SJSA1 (cell line): ENCODE measurements at regions not wholly inside any gene's neighbourhood (a gene's known extent, or its start where the extent isn't known, plus 50 kb on each side); places are given as distances from the start of the nearest gene placed in this dataset.

Experiments used
- DNase-seq, 2 experiments: peaks; one replicate each; pipeline ENCODE4 v3.0.0-alpha.2; 2015 to 2020; ENCODE audit warnings: low spot score in 2 of 2, low read depth in 1 of 2
- H3K27ac ChIP-seq: fragments of 250-450 bp; sonication (Bioruptor Pico); 2 replicates; pipeline ENCODE4 v1.5.1; 2020; ENCODE audit warnings: mild to moderate bottlenecking, moderate library complexity
- H3K27me3 ChIP-seq: fragments of 250-450 bp; sonication (Bioruptor Pico); replicated peaks from 2 replicates; pipeline ENCODE4 v1.5.1; 2020; ENCODE audit warnings: mild to moderate bottlenecking, moderate library complexity
- H3K36me3 ChIP-seq: fragments of 250-450 bp; sonication (Bioruptor Pico); 2 replicates; pipeline ENCODE4 v1.5.1; 2020; ENCODE audit warnings: mild to moderate bottlenecking
- H3K4me1 ChIP-seq: fragments of 250-450 bp; sonication (Bioruptor Pico); replicated peaks from 2 replicates; pipeline ENCODE4 v1.6.1; 2021; ENCODE audit warnings: mild to moderate bottlenecking
- H3K4me3 ChIP-seq: fragments of 250-450 bp; sonication (Bioruptor Pico); 2 replicates; pipeline ENCODE4 v1.5.1; 2020; ENCODE audit warnings: mild to moderate bottlenecking
- H3K9me3 ChIP-seq: fragments of 250-450 bp; sonication (Bioruptor Pico); replicated peaks from 2 replicates; pipeline ENCODE4 v1.5.1; 2020; ENCODE audit warnings: mild to moderate bottlenecking

GRCh38 chr21:14878971-14879370 is 185.8 kb downstream of the NRIP1 start:
- H3K36me3 ChIP-seq = no peaks in the 10 kb centered on the region
- no peaks in the 10 kb centered on the region for H3K27me3 ChIP-seq
- H3K4me1 ChIP-seq = peaks cover 13% of the 10 kb centered on the region
- no peak overlapping the region for H3K4me3 ChIP-seq
- no peaks in the 10 kb centered on the region for H3K9me3 ChIP-seq
- no peak for DNase-seq
- H3K27ac ChIP-seq = no peak overlapping the region

- Histone ChIP-seq H3K9me3 (no peaks in the 10 kb centered on the region), H3K4me1 (peaks cover 13% of the 10 kb centered on the region), H3K27me3 (no peaks in the 10 kb centered on the region), H3K4me3 (no peak overlapping the region), H3K36me3 (no peaks in the 10 kb centered on the region), H3K27ac (no peak overlapping the region)
- DNase-seq = peak in 1 of 2 experiments; percentile 28
Measured at GRCh38 chr21:14877581-14878228, 187.1 kb downstream of the NRIP1 start.

- Histone ChIP-seq H3K4me1 (peaks cover 13% of the 10 kb centered on the region), H3K4me3 (no peak overlapping the region), H3K27ac (no peak overlapping the region), H3K9me3 (no peaks in the 10 kb centered on the region), H3K27me3 (no peaks in the 10 kb centered on the region), H3K36me3 (no peaks in the 10 kb centered on the region)
- DNase-seq = no peak
Measured at GRCh38 chr21:14876524-14876840, 188.3 kb downstream of the NRIP1 start.

- H3K4me1 ChIP-seq = peaks cover 13% of the 10 kb centered on the region
- no peaks in the 10 kb centered on the region for H3K9me3 ChIP-seq
- H3K27me3 ChIP-seq = no peaks in the 10 kb centered on the region
- H3K27ac ChIP-seq = no peak overlapping the region
- no peak overlapping the region for H3K4me3 ChIP-seq
- no peaks in the 10 kb centered on the region for H3K36me3 ChIP-seq
- DNase-seq = no peak
Measured at GRCh38 chr21:14875704-14876523, 188.9 kb downstream of the NRIP1 start.

GRCh38 chr21:14875186-14875585 is 189.6 kb downstream of the NRIP1 start:
- Histone ChIP-seq H3K27me3 (no peaks in the 10 kb centered on the region), H3K9me3 (no peaks in the 10 kb centered on the region), H3K27ac (no peak overlapping the region), H3K4me3 (no peak overlapping the region), H3K36me3 (no peaks in the 10 kb centered on the region), H3K4me1 (peaks cover 13% of the 10 kb centered on the region)
- no peak for DNase-seq

- DNase-seq = no peak
- Histone ChIP-seq H3K9me3 (no peaks in the 10 kb centered on the region), H3K4me1 (peaks cover 13% of the 10 kb centered on the region), H3K4me3 (no peak overlapping the region), H3K27me3 (no peaks in the 10 kb centered on the region), H3K27ac (no peak overlapping the region), H3K36me3 (no peaks in the 10 kb centered on the region)
Measured at GRCh38 chr21:14874379-14874778, 190.4 kb downstream of the NRIP1 start.

GRCh38 chr21:14871861-14872260 is 192.9 kb downstream of the NRIP1 start:
- Histone ChIP-seq H3K27me3 (no peaks in the 10 kb centered on the region), H3K36me3 (no peaks in the 10 kb centered on the region), H3K4me3 (no peak overlapping the region), H3K27ac (no peak overlapping the region), H3K9me3 (no peaks in the 10 kb centered on the region), H3K4me1 (no peaks in the 10 kb centered on the region)
- DNase-seq = no peak

- Histone ChIP-seq H3K4me3 (no peak overlapping the region), H3K27ac (no peak overlapping the region), H3K27me3 (no peaks in the 10 kb centered on the region), H3K36me3 (no peaks in the 10 kb centered on the region), H3K9me3 (no peaks in the 10 kb centered on the region), H3K4me1 (no peaks in the 10 kb centered on the region)
- no peak for DNase-seq
Measured at GRCh38 chr21:14870853-14871149, 194.0 kb downstream of the NRIP1 start.

- H3K9me3 ChIP-seq = no peaks in the 10 kb centered on the region
- no peaks in the 10 kb centered on the region for H3K4me1 ChIP-seq
- H3K36me3 ChIP-seq = no peaks in the 10 kb centered on the region
- no peak for DNase-seq
- H3K27ac ChIP-seq = no peak overlapping the region
- H3K27me3 ChIP-seq = no peaks in the 10 kb centered on the region
- H3K4me3 ChIP-seq = no peak overlapping the region
Measured at GRCh38 chr21:14869984-14870852, 194.6 kb downstream of the NRIP1 start.

- no peaks in the 10 kb centered on the region for H3K36me3 ChIP-seq
- no peak for DNase-seq
- H3K9me3 ChIP-seq = no peaks in the 10 kb centered on the region
- no peak overlapping the region for H3K27ac ChIP-seq
- 0 out of 2 replicates have a peak, but pooled peaks cover 3% of the 10 kb centered on the region for H3K4me1 ChIP-seq
- H3K27me3 ChIP-seq = no peaks in the 10 kb centered on the region
- H3K4me3 ChIP-seq = no peak overlapping the region
Measured at GRCh38 chr21:14866859-14867765, 197.7 kb downstream of the NRIP1 start.

GRCh38 chr21:14864211-14865021 is 200.4 kb downstream of the NRIP1 start:
- Histone ChIP-seq H3K27ac (no peak overlapping the region), H3K4me1 (0 out of 2 replicates have a peak, but pooled peaks cover 3% of the 10 kb centered on the region), H3K9me3 (no peaks in the 10 kb centered on the region), H3K36me3 (no peaks in the 10 kb centered on the region), H3K27me3 (no peaks in the 10 kb centered on the region), H3K4me3 (no peak overlapping the region)
- peak; percentile 42 to 59 for DNase-seq

- Histone ChIP-seq H3K4me1 (0 out of 2 replicates have a peak, but pooled peaks cover 3% of the 10 kb centered on the region), H3K9me3 (no peaks in the 10 kb centered on the region), H3K27me3 (no peaks in the 10 kb centered on the region), H3K4me3 (no peak overlapping the region), H3K27ac (no peak overlapping the region), H3K36me3 (no peaks in the 10 kb centered on the region)
- DNase-seq = no peak
Measured at GRCh38 chr21:14863745-14864210, 201.0 kb downstream of the NRIP1 start.
